SK-N-DZ (cell line): ENCODE measurements at regions not wholly inside any gene's neighbourhood (a gene's known extent, or its start where the extent isn't known, plus 50 kb on each side); places are given as distances from the start of the nearest gene placed in this dataset.

ENCODE experiments used
- DNase-seq: peaks from one replicate; pipeline ENCODE4 v3.0.0-alpha.2; 2015; ENCODE audit warnings: low spot score

- DNase-seq = no peak
Observed at GRCh38 chr4:14532436-14532835, 469.8 kb upstream of the CPEB2 start.

DNA sequence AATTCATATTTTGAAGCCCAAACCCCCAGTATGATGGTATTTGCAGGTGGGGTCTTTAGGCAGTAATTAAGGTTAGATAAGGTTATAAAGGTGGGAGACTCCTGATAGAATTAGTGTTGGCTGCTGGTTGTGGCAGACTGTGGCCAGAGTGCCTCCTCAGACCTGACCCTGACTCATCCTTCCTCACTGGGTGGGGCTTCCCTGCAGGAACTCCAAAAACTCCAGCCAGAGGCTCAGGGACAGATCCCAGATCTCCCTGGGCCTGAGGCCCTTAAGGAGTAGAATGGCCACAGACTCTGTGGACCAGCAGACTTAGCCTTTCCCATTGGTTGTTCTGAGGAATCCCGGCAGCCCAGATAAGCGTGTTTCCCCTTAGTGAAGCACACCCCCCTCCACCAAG lies 463.0 kb upstream of the CPEB2 start:
- DNase-seq = no peak

DNA sequence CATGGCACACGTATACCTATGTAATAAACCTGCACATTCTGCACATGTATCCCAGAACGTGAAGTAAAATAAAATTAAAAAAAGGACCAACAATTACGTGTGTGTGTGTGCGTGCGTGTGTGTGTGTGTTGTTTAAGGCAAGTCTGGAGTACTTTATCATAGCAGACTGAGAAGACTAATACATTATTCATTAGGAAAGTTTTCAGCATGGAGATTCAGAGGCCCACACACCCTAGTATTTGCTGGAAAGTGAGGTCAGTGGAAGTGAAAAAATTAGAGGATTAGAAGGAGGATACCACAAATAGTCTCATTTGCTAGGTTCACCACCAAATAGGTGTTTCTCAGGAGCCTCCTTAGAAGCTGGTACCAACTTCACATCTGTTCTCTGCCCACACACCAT lies 457.1 kb upstream of the CPEB2 start:
- DNase-seq = no peak

DNA sequence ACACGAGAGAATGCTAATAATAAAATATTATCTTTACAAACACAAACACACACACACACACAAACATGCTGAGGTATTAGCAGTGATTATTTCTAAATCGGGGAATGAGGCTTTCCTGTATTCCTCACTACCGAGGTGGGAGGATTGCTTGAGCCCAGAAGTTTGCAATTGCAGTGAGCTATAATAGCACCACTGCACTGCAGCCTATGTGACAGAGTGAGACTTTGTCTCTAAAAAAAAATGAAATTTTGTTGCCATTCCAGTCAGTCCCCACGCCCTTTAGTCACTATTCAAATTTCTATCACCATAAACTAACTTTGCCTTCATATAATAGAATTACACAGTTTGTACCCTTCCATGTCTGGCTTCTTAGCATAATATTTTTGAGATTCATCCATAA lies 456.5 kb upstream of the CPEB2 start:
- DNase-seq = no peak

GRCh38 chr4:14552119-14552518 lies 450.2 kb upstream of the CPEB2 start:
- DNase-seq = no peak

- DNase-seq = no peak
Observed at GRCh38 chr4:14559646-14560045, 442.6 kb upstream of the CPEB2 start.

GRCh38 chr4:14560577-14560976 lies 441.7 kb upstream of the CPEB2 start:
- no peak for DNase-seq

GRCh38 chr4:14562901-14563300 lies 439.4 kb upstream of the CPEB2 start:
- peak; percentile 11 for DNase-seq

DNA sequence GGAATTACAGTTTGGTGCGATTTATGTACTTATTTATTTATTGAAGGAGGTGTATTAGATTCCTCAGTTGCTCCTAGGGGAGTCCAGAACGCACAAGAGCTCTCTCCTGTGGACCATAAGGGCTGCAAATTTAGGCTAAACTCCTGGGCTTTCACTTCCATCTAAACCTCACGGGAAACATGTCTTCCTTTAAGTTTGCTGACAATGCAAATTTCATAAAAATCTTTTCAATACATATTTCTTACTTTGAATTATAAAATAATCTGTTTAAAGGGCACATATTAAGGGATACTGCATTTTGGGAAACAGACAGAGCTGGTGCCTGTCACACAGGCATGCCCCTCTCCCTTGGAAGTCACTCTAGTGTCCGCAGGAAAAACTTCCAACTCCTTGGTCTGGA lies 438.0 kb upstream of the CPEB2 start:
- no peak for DNase-seq

- DNase-seq = no peak
Observed at GRCh38 chr4:14566518-14566917, 435.8 kb upstream of the CPEB2 start.

DNA sequence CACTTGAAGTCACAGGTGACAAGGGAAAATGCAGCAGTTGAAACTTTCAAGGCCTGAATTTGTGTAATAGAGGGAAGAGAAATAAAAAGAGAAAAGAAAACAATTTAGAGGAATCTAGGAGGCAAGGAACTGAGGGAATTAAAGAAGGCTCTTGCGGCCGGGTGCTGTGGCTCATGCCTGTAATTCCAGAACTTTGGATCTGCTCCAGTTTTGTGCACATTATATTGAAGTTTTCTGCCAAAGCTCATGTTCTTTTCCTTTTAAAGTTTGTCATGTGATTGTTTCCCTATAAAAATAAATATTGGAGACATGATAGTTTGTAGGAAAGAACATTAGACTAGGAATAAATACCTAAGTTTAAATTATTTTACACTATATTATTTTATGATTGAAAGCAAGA lies 433.9 kb upstream of the CPEB2 start:
- DNase-seq = no peak

- no peak for DNase-seq
Observed at GRCh38 chr4:14575289-14575688, 427.0 kb upstream of the CPEB2 start.

DNA sequence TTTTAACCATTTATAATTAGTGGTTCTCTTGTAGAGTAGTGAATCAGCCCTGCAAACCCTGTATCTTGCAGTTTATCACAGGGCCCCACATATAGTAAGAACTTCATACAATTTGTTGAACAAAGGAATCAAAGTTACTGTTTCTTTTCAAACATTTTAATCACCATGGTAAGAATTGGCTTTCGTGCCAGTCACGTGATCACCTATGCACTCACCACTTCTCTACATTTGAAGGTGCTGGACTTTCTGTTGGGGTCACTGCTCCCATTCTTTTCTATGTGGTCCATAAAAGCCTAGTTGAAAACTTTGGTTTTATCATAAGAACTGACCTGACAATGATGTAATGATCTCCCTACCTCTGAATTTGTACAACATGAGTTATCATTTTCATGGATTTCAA lies 426.4 kb upstream of the CPEB2 start:
- DNase-seq = no peak

DNA sequence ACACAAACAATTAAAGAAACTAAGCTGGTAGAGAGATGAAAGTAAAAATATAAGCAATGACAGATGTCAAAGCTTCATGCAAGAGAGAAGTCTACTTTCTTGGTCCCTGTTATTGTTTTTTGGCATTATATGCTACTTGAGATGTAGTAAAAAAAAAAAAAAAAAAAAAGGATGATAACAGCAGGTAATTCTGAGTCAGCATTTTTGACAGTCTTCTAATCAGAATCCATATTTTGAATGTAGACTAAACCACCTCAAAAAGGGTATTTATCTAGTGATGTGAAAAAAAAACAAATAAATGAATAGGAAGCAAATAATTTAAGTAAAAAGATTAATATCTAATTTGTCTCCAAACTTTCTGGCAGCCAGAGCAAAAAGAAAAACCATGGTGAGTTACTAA lies 422.2 kb upstream of the CPEB2 start:
- DNase-seq = no peak

- no peak for DNase-seq
Observed at GRCh38 chr4:14581741-14582140, 420.5 kb upstream of the CPEB2 start.

GRCh38 chr4:14582677-14583076 lies 419.6 kb upstream of the CPEB2 start:
- DNase-seq = no peak

GRCh38 chr4:14583331-14583730 lies 418.9 kb upstream of the CPEB2 start:
- no peak for DNase-seq

DNA sequence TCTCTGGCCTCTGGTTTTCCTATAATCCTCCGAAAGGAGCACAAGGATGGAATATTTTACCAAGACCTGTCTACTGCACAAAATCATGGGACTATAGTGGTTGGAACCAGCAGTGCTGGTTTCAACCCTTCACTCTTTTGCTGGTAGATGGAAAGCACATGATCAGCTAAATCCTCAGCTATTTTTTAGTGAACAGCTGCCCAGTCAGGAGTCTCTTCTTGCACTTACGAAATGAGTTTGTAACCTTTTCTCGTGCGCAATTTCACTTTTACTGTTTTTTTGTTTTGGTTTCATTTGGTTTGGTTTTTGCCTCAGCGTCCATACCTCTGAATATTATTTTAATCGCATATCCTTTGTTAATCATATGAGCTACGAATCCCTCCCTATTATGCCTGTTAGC lies 418.5 kb upstream of the CPEB2 start:
- no peak for DNase-seq

DNA sequence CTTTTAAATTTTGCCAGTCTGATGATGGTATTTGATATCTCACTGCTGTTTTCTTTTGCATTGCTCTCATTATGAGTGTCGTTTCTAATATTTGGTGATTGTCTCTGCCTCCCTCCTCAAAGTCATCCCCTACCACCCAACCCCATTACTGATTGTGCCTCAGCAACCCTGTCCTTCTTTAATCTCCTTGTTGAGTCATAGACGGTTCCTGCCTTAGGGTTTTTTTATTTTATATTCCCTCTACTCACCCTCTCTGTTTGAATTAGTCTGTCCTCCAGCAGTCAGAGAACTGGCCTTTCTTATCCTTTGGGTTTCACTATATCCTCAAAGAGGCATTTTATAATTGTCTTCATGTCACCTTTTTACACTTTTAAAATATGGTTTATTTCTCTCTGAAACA lies 409.3 kb upstream of the CPEB2 start:
- no peak for DNase-seq

- DNase-seq = no peak
Observed at GRCh38 chr4:14596028-14596427, 406.3 kb upstream of the CPEB2 start.

GRCh38 chr4:14596437-14596836 lies 405.8 kb upstream of the CPEB2 start:
- DNase-seq = no peak

GRCh38 chr4:14596904-14597303 lies 405.4 kb upstream of the CPEB2 start:
- DNase-seq = no peak

DNA sequence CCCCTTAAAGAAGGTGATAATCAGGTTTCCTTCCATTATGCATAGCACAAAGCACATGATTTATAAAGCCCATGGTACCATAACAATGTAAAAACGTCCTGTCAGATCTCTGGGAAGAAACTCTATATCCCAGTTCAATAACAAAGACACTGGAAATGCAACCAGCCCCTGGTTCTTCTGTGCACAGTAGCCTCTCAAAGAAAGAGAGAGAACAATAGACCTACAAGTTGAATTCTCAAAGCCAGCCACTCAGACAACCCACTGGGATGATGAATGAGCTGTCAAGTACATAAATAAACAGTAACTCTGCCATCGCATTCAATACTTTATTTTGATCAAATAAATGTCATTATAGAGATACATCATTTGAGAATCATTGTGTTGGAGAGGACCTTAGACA lies 400.1 kb upstream of the CPEB2 start:
- DNase-seq = no peak

DNA sequence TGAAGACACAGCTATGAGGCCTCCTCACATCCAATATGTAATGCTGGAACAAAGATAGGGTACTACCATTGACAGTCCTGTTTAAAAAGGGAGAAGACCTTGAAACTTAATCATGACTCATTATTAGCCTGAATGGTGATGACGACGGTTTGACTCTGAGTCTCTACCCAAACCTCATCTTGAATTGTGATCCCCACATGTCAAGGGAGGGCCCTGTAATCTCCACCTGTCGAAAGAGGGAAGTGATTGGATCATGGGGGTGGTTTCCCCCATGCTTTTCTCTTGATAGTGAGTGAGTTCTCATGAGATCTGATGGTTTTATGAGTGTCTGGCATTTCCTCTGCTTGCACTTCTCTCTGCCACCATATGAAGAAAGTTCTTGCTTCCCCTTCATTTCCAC lies 395.3 kb upstream of the CPEB2 start:
- no peak for DNase-seq

GRCh38 chr4:14607578-14607977 lies 394.7 kb upstream of the CPEB2 start:
- no peak for DNase-seq
